OCI-LY3 (cell line): ENCODE measurements at regions not wholly inside any gene's neighbourhood (a gene's known extent, or its start where the extent isn't known, plus 50 kb on each side); places are given as distances from the start of the nearest gene placed in this dataset.

Source experiments
- CTCF ChIP-seq: fragments of 200-600, 300-600 bp; sonication (generic); IDR thresholded peaks from 2 replicates; pipeline ENCODE4 v1.5.1; 2014; ENCODE audit warnings: antibody characterized with exemption, low read length, low read depth
- EZH2phosphoT487 ChIP-seq: fragments of 200-600 bp; shearing (Covaris generic); IDR thresholded peaks from 2 replicates; pipeline ENCODE4 v1.6.1; 2018; ENCODE audit warnings: antibody characterized with exemption, mixed run types, low read depth

- TF ChIP-seq CTCF: no peak
- no peak for TF ChIP-seq EZH2phosphoT487
These were observed 147.9 kb downstream of the CHIC2 start for GRCh38 chr4:53916431-53916889.
